ENCODE measurements at regions not wholly inside any gene's neighbourhood (a gene's known extent, or its start where the extent isn't known, plus 50 kb on each side); places are given as distances from the start of the nearest gene placed in this dataset.

DNA sequence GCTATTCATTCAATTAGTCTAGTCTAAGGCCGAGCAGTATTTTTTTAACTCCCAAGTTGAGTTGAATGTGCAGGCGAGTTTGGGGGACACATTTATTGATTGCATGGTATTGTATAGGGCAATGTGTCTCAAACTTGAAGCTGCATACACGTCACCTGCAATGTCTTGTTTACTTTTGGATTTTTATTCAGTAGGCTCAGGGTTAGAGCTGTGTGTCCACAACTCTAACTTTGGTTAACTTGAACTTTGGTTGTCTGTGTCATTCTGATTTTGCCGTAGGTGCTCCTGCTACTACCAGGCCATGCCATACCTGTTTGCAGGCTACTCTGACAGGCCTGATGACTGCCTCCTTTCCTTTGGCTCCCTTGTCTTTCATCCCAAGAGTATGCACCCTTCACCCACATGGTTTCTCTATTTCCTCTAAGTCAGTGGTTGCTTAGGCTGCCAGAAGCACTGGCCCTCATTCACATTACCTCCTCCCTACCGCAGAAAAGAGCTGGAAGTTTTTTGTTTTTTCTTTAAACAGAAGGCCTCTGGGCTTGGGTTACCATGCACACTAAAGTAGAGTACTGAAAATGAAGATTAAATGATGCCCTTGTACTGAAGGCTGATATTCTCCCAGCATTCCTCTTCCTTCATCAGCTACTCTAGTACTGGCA, 219.4 kb upstream of the SPOPL start:
- Mint-ChIP-seq H3K4me3 (ENCODE audit: low read depth) (no peak overlapping the region), H3K27me3 (no peaks in the 10 kb centered on the region), H3K9me3 (ENCODE audit: low read depth) (peaks cover 11% of the 10 kb centered on the region), H3K27ac (peak overlapping the region; percentile 78), H3K36me3 (ENCODE audit: insufficient read depth) (peaks cover 5% of the 10 kb centered on the region), H3K4me1 (ENCODE audit: low read depth) (peaks cover 14% of the 10 kb centered on the region)
- TF ChIP-seq, protein P1, sequence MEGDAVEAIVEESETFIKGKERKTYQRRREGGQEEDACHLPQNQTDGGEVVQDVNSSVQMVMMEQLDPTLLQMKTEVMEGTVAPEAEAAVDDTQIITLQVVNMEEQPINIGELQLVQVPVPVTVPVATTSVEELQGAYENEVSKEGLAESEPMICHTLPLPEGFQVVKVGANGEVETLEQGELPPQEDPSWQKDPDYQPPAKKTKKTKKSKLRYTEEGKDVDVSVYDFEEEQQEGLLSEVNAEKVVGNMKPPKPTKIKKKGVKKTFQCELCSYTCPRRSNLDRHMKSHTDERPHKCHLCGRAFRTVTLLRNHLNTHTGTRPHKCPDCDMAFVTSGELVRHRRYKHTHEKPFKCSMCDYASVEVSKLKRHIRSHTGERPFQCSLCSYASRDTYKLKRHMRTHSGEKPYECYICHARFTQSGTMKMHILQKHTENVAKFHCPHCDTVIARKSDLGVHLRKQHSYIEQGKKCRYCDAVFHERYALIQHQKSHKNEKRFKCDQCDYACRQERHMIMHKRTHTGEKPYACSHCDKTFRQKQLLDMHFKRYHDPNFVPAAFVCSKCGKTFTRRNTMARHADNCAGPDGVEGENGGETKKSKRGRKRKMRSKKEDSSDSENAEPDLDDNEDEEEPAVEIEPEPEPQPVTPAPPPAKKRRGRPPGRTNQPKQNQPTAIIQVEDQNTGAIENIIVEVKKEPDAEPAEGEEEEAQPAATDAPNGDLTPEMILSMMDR (IDR thresholded peaks at IDR 0.05; ENCODE audit: unreplicated experiment): no peak
- no peak for DNase-seq (ENCODE audit: low spot score, unreplicated experiment)

DNA sequence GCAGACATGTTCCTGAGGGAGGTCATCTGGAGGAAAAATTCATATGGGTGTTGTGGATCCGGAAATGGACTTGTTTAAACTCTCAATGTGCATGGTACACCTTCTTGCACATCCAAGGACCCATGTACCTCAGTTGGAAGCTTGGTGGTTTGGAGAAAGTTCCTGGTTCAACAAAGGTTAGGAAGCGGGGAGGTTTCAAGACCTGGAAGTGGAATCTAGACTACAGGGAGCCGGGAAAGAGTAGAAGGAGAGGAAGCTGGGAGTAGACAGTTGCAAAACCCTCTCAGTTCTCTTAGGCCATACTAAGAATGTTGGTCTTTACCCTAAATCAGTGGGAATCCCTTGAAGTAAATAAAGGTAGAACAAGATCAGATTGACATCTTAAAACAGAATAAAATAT, 209.8 kb upstream of the SPOPL start:
- H3K36me3 Mint-ChIP-seq (ENCODE audit: insufficient read depth): peaks cover 3% of the 10 kb centered on the region
- H3K4me3 Mint-ChIP-seq (ENCODE audit: low read depth): no peak overlapping the region
- no peak for DNase-seq (ENCODE audit: low spot score, unreplicated experiment)
- TF ChIP-seq, protein P1 (IDR thresholded peaks at IDR 0.05; ENCODE audit: unreplicated experiment): no peak
- peaks cover 6% of the 10 kb centered on the region for H3K9me3 Mint-ChIP-seq (ENCODE audit: low read depth)
- H3K4me1 Mint-ChIP-seq (ENCODE audit: low read depth): no peaks in the 10 kb centered on the region
- H3K27ac Mint-ChIP-seq: no peak overlapping the region
- H3K27me3 Mint-ChIP-seq: no peaks in the 10 kb centered on the region

DNA sequence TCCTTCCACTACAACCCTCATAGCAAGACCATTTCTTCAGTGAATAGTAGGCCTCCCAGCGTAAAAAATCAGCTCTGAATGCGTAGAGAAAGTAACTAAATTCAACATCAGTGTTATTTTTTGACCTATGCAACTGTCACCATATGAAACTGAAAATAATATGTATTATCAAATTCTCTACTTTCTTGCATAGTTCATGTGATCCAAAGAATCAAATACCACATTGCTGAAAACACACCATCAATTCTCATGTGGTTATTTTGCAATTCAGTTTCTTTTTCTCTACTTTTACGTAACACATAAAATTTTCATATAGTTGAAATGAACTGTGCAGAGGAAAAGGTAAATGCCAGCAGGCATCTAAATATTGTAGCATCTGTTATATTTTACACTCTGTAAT, 208.5 kb upstream of the SPOPL start:
- Mint-ChIP-seq H3K27me3 (no peaks in the 10 kb centered on the region), H3K4me3 (ENCODE audit: low read depth) (no peak overlapping the region), H3K4me1 (ENCODE audit: low read depth) (no peaks in the 10 kb centered on the region), H3K9me3 (ENCODE audit: low read depth) (peaks cover 3% of the 10 kb centered on the region), H3K36me3 (ENCODE audit: insufficient read depth) (peaks cover 2% of the 10 kb centered on the region), H3K27ac (no peak overlapping the region)
- DNase-seq (ENCODE audit: low spot score, unreplicated experiment): no peak
- TF ChIP-seq, protein P1 (IDR thresholded peaks at IDR 0.05; ENCODE audit: unreplicated experiment): no peak

DNA sequence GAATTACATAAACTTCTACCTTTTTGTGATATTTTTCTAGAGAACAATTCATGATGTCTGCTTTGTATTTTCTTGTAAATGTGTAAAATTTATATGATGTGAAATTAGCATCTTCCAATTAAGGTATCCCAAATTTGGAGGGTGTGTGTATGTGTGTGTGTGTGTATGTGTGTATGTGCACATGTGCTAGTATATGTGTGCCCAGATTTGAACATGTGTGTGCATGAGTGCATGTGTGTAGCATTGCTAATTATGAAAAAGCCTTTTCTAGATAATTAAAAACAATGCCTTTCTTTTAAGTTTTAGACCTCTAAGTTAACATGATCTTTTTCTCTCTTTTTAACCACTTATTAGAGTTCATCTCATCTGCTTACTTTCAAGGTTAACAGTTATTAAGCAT, 208.0 kb upstream of the SPOPL start:
- Mint-ChIP-seq H3K27me3 (no peaks in the 10 kb centered on the region), H3K4me1 (ENCODE audit: low read depth) (no peaks in the 10 kb centered on the region), H3K9me3 (ENCODE audit: low read depth) (peaks cover 2% of the 10 kb centered on the region), H3K27ac (no peak overlapping the region), H3K36me3 (ENCODE audit: insufficient read depth) (peaks cover 2% of the 10 kb centered on the region), H3K4me3 (ENCODE audit: low read depth) (no peak overlapping the region)
- no peak for DNase-seq (ENCODE audit: low spot score, unreplicated experiment)
- TF ChIP-seq, protein P1 (IDR thresholded peaks at IDR 0.05; ENCODE audit: unreplicated experiment): no peak

DNA sequence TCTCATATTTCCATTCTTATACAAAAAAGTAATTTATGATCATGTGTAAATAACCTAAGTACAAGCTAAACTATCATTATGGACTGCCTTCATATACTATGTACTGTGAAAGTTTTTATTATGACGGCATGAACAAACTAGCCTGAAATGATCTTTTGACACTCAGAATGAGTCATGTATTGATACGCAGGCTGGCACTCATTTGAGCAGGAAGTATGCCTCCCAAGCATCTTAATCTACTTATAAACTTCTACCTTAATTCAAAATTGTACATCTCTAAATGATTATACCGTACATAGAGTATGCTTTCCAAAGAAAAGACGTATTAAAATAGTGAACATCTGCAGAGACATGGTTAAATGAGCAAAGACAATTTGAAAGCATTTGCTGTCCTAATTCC, 207.1 kb upstream of the SPOPL start:
- TF ChIP-seq, protein P1 (IDR thresholded peaks at IDR 0.05; ENCODE audit: unreplicated experiment): no peak
- no peak overlapping the region for H3K27ac Mint-ChIP-seq
- no peaks in the 10 kb centered on the region for H3K27me3 Mint-ChIP-seq
- DNase-seq (ENCODE audit: low spot score, unreplicated experiment): no peak
- H3K4me1 Mint-ChIP-seq (ENCODE audit: low read depth): no peaks in the 10 kb centered on the region
- no peaks in the 10 kb centered on the region for H3K36me3 Mint-ChIP-seq (ENCODE audit: insufficient read depth)
- H3K4me3 Mint-ChIP-seq (ENCODE audit: low read depth): no peak overlapping the region
- no peaks in the 10 kb centered on the region for H3K9me3 Mint-ChIP-seq (ENCODE audit: low read depth)
